CD4-positive, alpha-beta T cell (primary cell): ENCODE measurements at regions not wholly inside any gene's neighbourhood (a gene's known extent, or its start where the extent isn't known, plus 50 kb on each side); places are given as distances from the start of the nearest gene placed in this dataset.

Source experiments
- ATAC-seq: fragments of 200-7000 bp; cut with Tn5 transposase; one replicate; pipeline ENCODE4 v1.10.0; 2022; ENCODE audit warnings: mild to moderate bottlenecking; ENCODE audit not compliant: poor library complexity
- CTCF ChIA-PET: fragments of 350-600 bp; sonication (Branson Sonifier 250); formaldehyde crosslinking; loops from one replicate; lab custom pipeline; 2021; ENCODE audit warnings: antibody characterized with exemption, inconsistent platforms; lab: Charles Lee
- POLR2A ChIA-PET: fragments of 350-600 bp; sonication (Branson Sonifier 250); formaldehyde crosslinking; loops from one replicate; lab custom pipeline; 2021; ENCODE audit warnings: antibody characterized with exemption, inconsistent platforms; lab: Charles Lee
- DNase-seq, 14 experiments: peaks; one replicate each; pipeline ENCODE4 v3.0.0-alpha.2; 2013 to 2020; ENCODE audit warnings: mixed read lengths in 2 of 14
- H3K27ac ChIP-seq, 2 donors: one replicate each; pipeline versions ENCODE4 v1.5.1 to v1.7.0; 2013; ENCODE audit warnings: low read length in 2 of 2, low read depth in 1 of 2, mild to moderate bottlenecking in 1 of 2
- H3K27me3 ChIP-seq, 2 experiments: 1 replicate in 1 of 2; 2 replicates in 1 of 2; pipeline versions ENCODE4 v1.6.1 to v1.7.0; 2013; ENCODE audit warnings: low read length in 2 of 2, control low read depth in 1 of 2, mild to moderate bottlenecking in 1 of 2, moderate library complexity in 1 of 2; ENCODE audit not compliant: insufficient read depth in 2 of 2, control insufficient read depth in 1 of 2
- H3K36me3 ChIP-seq: one replicate; pipeline ENCODE4 v1.6.1; 2013; ENCODE audit warnings: low read length, control low read depth; ENCODE audit not compliant: insufficient read depth
- H3K4me1 ChIP-seq: one replicate; pipeline ENCODE4 v1.6.1; 2013; ENCODE audit warnings: low read length, control low read depth; ENCODE audit not compliant: insufficient read depth
- H3K4me3 ChIP-seq: one replicate; pipeline ENCODE4 v1.5.1; 2013; ENCODE audit warnings: mild to moderate bottlenecking, low read length, moderate library complexity
- H3K9me3 ChIP-seq, 2 experiments: 1 replicate in 1 of 2; 2 replicates in 1 of 2; pipeline versions ENCODE4 v1.6.1 to v1.7.0; 2013; ENCODE audit warnings: low read length in 2 of 2, mild to moderate bottlenecking in 2 of 2, control low read depth in 1 of 2, moderate library complexity in 1 of 2; ENCODE audit not compliant: control insufficient read depth in 1 of 2, insufficient read depth in 1 of 2
- H3K27ac Mint-ChIP-seq: one replicate; pipeline ENCODE4 v1.8.0; 2020; ENCODE audit warnings: mixed read lengths
- H3K27me3 Mint-ChIP-seq: one replicate; pipeline ENCODE4 v1.8.0; 2021; ENCODE audit warnings: mixed read lengths
- H3K36me3 Mint-ChIP-seq: one replicate; pipeline ENCODE4 v1.8.0; 2021; ENCODE audit warnings: low read depth, mixed read lengths
- H3K4me1 Mint-ChIP-seq: one replicate; pipeline ENCODE4 v1.8.0; 2021; ENCODE audit warnings: low read depth, mixed read lengths
- H3K4me3 Mint-ChIP-seq: one replicate; pipeline ENCODE4 v1.8.0; 2020; ENCODE audit warnings: mild to moderate bottlenecking, mixed read lengths
- H3K9me3 Mint-ChIP-seq: one replicate; pipeline ENCODE4 v1.8.0; 2020; ENCODE audit warnings: mixed read lengths
- intact Hi-C, 2 experiments: fragments of 100-400 bp; cut with DNase I in 1 of 2; cut with micrococcal nuclease in 1 of 2; formaldehyde crosslinking; loops; one replicate each; pipeline versions ENCODE4 v1.15.1 to v1.9.0; 2023 to 2025; cut with DNase I, micrococcal nuclease
- TF ChIP-seq, protein P1 (sequence below): fragments of 200-600 bp; IDR thresholded peaks from one replicate; pipeline ENCODE4 v1.8.0; 2022; ENCODE audit warnings: antibody characterized with exemption, mild to moderate bottlenecking

DNA sequence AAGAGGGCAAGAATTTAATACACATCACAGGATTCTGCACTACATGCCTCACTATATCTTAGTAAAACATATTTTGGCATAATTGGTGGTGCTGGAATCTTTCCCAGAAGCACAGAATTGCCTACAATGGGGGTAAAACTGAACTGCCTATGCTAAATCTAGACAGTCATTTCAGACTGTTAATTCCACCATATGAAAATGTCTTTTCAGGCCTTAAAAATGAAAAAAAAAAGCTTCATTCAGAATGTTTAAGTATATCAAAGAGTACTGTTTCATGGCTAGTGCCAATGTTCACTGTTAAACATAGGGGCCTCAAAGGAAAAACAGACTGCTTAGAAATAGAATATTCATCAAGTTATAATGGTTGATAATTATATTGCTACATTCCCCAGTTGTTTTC is 797.0 kb downstream of the PCDH19 start:
- POLR2A ChIA-PET, result no interaction called here
- no peak overlapping the region for H3K4me3 Mint-ChIP-seq
- H3K27me3 ChIP-seq, result no peaks in the 10 kb centered on the region
- H3K27ac Mint-ChIP-seq, result no peak overlapping the region
- DNase-seq, result no peak
- no peaks in the 10 kb centered on the region for H3K27me3 Mint-ChIP-seq
- no peak overlapping the region for H3K27ac ChIP-seq
- TF ChIP-seq, protein P1, sequence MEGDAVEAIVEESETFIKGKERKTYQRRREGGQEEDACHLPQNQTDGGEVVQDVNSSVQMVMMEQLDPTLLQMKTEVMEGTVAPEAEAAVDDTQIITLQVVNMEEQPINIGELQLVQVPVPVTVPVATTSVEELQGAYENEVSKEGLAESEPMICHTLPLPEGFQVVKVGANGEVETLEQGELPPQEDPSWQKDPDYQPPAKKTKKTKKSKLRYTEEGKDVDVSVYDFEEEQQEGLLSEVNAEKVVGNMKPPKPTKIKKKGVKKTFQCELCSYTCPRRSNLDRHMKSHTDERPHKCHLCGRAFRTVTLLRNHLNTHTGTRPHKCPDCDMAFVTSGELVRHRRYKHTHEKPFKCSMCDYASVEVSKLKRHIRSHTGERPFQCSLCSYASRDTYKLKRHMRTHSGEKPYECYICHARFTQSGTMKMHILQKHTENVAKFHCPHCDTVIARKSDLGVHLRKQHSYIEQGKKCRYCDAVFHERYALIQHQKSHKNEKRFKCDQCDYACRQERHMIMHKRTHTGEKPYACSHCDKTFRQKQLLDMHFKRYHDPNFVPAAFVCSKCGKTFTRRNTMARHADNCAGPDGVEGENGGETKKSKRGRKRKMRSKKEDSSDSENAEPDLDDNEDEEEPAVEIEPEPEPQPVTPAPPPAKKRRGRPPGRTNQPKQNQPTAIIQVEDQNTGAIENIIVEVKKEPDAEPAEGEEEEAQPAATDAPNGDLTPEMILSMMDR, result no peak
- no peaks in the 10 kb centered on the region for H3K9me3 Mint-ChIP-seq
- no peak overlapping the region for H3K4me3 ChIP-seq
- no peak for ATAC-seq
- H3K4me1 ChIP-seq, result no peaks in the 10 kb centered on the region
- no peaks in the 10 kb centered on the region for H3K36me3 ChIP-seq
- no peaks in the 10 kb centered on the region for H3K36me3 Mint-ChIP-seq
- peaks cover 0 to 4% of the 10 kb centered on the region in 2 experiments for H3K9me3 ChIP-seq
- CTCF ChIA-PET, result no interaction called here
- intact Hi-C loops, result no loop called here
- H3K4me1 Mint-ChIP-seq, result no peaks in the 10 kb centered on the region

DNA sequence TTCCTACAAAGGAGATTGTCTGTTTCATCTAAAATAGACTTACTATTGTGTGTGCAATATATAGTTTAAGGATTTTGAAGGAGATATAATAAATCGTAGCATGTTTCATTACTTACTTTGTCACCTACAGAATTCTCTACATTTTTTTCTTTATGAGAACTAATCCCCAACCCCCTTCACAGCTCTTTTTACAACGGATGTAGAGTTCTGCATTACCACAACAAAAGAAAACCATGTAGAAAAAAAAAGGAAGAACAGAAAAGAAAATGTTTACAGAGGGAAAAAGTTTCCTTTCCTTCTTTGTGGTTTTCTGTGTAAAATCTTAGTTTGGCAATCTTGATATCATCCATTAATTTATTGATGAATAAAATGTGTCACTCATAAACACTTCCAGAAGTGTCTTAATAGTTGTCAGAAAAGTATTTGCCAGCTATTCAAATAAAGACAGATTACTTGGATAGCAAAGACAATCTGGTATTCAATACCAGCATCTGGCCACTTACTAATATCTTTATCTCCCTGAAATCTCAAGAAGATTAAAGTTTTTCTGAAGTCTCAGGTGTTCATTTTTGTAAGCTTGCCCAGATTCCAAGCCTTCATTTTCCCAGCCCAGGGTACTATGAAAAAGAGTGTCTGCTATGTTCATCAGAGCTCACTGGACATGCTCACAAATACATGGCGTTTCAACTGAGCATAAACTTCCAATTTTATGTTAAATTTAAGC is 806.8 kb downstream of the PCDH19 start:
- DNase-seq (no peak), ATAC-seq (no peak)
- ChIA-PET POLR2A (no interaction called here), CTCF (interaction anchor here (0.7 kb wide), 1 partner anchor 59 kb away, joined by 3 read pairs; no protein-coding TSS in a partner anchor)
- intact Hi-C loops, result no loop called here
- TF ChIP-seq, protein P1, result no peak
- no peaks in the 10 kb centered on the region for H3K4me1 ChIP-seq
- peaks cover 7% of the 10 kb centered on the region for H3K9me3 Mint-ChIP-seq
- H3K36me3 ChIP-seq, result no peaks in the 10 kb centered on the region
- no peaks in the 10 kb centered on the region for H3K9me3 ChIP-seq
- no peak overlapping the region for H3K4me3 ChIP-seq
- no peaks in the 10 kb centered on the region for H3K36me3 Mint-ChIP-seq
- H3K27me3 ChIP-seq, result no peaks in the 10 kb centered on the region
- H3K4me3 Mint-ChIP-seq, result no peak overlapping the region
- H3K27ac ChIP-seq, result no peak overlapping the region
- H3K4me1 Mint-ChIP-seq, result no peaks in the 10 kb centered on the region
- no peaks in the 10 kb centered on the region for H3K27me3 Mint-ChIP-seq
- no peak overlapping the region for H3K27ac Mint-ChIP-seq

DNA sequence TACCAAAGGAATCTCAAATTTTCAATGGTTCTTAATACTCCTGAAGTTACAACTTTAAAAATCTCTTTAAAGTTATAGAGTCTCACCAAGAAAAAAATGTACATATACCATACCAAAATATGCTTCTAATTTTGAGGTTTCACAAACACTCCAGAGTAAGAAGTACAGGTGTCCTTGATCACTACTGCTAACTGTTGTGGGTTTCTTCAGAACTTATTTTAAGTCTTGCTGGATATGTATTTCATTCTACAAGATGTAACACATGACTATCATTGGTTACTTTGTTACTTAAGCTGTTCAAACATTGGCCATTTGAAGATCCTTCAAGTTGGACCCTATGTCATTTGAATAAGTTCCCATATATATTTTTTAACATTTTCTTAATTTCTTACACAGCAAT is 808.0 kb downstream of the PCDH19 start:
- no peaks in the 10 kb centered on the region for H3K36me3 Mint-ChIP-seq
- no peaks in the 10 kb centered on the region for H3K36me3 ChIP-seq

More for the DNA sequence above, 808.0 kb downstream of the PCDH19 start:
- ChIA-PET POLR2A (no interaction called here), CTCF (no interaction called here)
- Histone ChIP-seq H3K27me3 (no peaks in the 10 kb centered on the region), H3K4me1 (no peaks in the 10 kb centered on the region), H3K27ac (no peak overlapping the region), H3K9me3 (no peaks in the 10 kb centered on the region), H3K4me3 (no peak overlapping the region)
- H3K4me1 Mint-ChIP-seq, result no peaks in the 10 kb centered on the region
- no peak for ATAC-seq
- no peak for DNase-seq
- H3K27ac Mint-ChIP-seq, result no peak overlapping the region
- peaks cover 7% of the 10 kb centered on the region for H3K9me3 Mint-ChIP-seq
- H3K4me3 Mint-ChIP-seq, result no peak overlapping the region
- no peaks in the 10 kb centered on the region for H3K27me3 Mint-ChIP-seq
- intact Hi-C loops, result no loop called here
- TF ChIP-seq, protein P1, result no peak
